ENCODE measurements at regions not wholly inside any gene's neighbourhood (a gene's known extent, or its start where the extent isn't known, plus 50 kb on each side); places are given as distances from the start of the nearest gene placed in this dataset.
"Not testable (repeated sequence)": the region's sequence is repeated elsewhere in the genome, so short reads cannot be mapped to it uniquely, and the experiment has no call there.

DNA sequence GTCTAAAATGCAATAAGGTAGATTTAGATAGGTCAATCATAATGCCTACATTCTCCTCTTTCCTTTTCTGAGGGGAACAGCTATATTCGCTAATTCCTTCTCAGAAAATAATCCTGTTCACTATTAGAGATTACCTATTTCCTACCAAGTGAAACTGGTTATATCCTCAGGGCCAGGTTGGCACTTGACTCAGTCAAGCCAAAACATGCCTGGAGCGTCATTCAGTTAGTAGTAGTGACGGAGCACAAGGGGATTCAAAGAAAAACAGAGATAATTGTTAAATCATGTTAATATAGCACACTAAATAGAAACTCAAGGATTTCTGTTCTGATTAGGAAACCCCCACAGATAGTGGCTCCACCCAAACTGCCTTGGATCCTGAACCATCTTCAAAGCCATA, 515.4 kb upstream of the PTPRD start:
- H3K27ac ChIP-seq: no peak overlapping the region
- DNase-seq (ENCODE audit: low read depth, low spot score): no peak

DNA sequence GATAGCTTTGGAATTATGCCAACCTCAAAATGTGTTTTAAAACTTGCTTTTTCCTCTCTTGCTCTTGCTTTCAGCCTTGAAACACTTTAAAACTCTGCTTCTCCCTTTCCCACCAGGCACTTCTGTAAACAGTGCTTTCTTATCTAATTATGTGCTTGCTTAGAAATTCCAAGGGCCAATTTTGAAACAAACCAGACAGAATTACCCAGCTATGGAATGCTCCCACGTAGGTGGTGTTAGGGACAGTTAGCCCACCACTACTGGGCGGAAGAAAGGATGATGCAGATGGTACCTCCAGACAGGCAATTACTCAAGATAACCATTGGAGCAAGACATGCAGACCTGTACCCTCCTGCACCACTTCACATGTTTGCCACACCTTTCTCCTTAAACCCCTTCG, 523.0 kb upstream of the PTPRD start:
- no peak for DNase-seq (ENCODE audit: low read depth, low spot score)

DNA sequence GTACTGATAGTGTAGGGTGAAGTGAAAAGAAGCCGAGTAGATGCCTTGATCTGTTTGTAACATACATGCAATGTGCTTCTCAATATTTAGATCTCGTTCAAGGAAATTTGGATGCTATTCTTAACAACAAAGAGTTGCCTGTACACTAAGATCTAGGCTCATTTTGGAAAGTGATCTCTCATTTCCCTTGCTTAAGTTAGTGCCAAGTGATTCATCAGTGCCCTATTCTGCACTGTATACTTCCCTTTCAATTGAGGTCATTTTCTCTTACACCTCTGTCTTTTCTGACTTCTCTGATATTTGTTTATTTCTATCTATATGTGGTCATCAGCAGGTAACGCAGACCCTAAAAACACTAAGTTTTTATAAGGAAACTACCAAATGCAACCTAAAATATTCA, 528.6 kb upstream of the PTPRD start:
- DNase-seq (ENCODE audit: low read depth, low spot score): no peak
- no peak overlapping the region for H3K27ac ChIP-seq

More for the DNA sequence above, 523.0 kb upstream of the PTPRD start:
- H3K27ac ChIP-seq: no peak overlapping the region

DNA sequence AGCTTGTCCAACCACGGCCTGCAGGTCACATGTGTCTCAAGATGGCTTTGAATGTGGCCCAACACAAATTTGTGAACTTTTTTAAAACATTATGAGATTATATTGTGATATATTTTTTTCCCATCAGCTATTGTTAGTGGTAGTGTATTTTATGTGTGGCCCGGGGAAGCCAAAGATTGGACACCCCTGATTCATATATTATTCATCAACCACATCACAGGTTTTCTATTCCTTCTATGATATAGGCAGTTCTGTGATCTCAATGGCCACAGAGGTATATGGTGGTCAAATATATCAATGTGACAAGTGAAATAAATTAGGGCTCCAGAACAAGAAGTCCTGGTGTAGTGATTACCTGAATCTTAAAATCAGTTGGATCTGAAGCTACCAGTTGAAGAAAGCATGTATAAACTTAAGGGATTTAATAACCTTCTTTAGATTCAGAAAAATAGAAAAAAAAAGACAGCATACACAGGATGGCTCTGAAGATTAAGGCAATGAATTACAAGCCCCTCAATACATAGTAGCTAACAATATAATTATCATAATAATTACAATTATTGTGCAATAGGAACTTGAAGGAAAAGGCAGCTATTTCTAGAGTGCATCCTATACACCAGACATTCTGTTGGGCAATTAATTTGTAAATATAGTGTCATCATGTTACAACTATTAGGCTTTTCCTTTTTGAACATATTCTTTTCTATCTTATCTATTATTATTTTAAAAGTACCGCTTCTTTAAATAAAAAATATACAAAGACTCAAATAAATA, 530.4 kb upstream of the PTPRD start:
- DNase-seq (ENCODE audit: low read depth, low spot score): no peak
- H3K27ac ChIP-seq: no peak overlapping the region

DNA sequence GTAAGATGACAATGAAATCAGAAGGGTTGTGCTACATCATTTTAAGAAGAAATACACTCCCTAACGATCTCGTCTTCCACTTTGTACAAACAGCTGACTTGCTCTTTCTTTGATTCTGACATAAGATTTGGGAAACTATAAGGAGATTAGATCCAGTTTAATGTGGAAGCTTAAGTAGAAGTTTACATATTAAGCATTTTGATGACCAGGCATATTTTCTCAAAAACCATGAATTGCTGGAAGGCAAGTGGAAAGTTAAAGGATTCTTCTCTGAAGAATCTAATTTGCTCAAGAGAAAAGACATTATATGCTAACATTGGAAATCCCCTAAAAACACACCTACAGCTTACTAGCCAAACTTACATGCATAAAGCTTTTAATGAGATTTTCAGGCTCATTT, 531.9 kb upstream of the PTPRD start:
- no peak overlapping the region for H3K27ac ChIP-seq
- no peak for DNase-seq (ENCODE audit: low read depth, low spot score)

DNA sequence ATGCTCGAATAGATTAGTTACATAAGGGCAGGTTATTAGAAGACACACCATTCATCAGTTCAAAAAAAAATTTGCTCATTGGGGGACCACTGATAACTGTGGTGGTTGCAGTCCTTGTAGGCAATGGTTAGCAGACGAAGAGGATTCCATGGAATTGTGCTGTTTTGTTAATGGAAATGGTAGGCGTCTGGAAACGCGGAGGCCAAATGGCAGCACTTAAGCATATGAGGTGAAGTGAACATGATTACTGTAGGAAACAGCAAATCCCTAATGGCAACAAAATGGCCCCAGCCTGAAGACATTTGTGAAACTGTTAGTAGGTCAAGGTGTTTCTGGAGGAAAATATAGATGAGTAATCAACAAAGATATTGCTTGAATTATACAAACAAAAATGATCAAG, 535.4 kb upstream of the PTPRD start:
- no peak overlapping the region for H3K27ac ChIP-seq
- no peak for DNase-seq (ENCODE audit: low read depth, low spot score)

DNA sequence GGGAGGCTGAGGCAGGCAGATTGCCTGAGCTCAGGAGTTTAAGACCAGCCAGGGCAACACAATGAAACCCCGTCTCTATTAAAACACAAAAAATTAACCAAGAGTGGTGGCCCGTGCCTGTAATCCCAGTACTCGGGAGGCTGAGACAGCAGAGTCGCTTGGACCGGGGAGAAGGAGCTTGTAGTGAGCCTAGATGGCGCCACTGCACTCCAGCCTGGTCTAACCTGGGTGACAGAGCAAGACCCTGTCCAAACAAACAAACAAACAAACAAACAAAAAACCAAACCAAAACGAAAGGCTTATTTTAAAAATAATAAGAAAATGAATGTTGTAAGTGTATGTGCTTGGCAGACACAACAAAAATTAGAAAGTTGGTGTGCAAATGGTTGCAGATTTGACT, 536.3 kb upstream of the PTPRD start:
- no peak overlapping the region for H3K27ac ChIP-seq
- no peak for DNase-seq (ENCODE audit: low read depth, low spot score)

DNA sequence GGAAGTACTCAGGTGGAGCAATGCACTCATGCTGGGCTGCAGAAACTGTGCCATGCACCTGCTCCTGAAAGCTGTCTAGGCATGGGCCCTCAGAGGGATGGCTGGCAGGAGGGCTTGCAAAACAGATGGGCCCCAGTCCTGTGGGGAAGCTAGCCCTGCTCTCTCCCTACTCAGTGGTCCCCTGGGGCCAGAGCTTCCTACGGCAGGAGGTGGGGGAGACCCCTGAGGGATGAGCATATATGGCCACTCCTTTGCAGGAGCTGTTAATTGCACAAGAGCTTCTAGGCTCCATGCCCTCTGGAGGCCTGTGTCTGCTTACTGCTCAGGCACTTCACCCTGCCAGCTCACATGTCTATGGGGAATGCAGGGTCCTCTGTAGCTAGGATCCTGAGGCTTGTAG, 545.3 kb upstream of the PTPRD start:
- no peak overlapping the region for H3K27ac ChIP-seq
- no peak for DNase-seq (ENCODE audit: low read depth, low spot score)

DNA sequence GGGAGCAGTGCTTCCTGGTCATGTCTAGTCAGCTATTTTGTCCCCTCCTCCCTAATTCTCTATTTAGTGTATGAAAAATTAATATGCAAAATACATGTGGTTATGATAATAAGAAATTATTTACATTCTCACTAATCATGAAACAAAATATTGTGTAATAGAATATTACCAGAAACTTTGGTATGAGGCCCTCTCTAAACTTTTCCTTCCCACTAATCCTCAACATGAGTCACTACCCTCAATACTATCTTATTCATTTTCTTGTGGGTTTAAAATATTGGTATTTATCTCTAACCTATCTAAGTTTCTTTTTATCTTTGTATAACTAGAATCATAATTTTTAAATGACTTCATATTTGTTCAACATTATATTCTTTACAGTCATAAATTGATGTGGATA, 545.9 kb upstream of the PTPRD start:
- no peak overlapping the region for H3K27ac ChIP-seq
- no peak for DNase-seq (ENCODE audit: low read depth, low spot score)

DNA sequence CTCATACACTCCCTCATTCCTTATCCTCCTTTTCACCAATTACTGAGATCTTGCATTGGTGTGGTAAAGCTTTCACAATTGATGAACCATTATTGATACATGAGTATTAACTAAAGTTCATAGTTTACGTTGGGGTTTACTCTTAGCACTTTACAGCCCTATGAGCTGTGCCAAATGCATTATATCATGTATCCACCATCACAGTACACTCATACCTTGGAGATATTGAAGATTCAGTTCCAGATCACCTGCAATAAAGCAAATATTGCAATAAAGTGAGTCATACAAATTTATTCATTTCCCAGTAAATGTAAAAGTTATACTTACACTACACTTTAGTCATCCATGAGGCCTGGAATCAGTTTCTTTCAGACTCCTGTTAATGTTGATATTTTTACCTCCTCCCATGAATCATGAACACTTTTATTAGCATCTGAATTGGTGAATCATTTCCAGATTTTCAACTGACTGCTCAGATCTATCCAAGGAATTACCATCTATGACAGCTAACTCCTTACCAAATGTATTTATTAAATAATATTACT, 546.6 kb upstream of the PTPRD start:
- no peak for DNase-seq (ENCODE audit: low read depth, low spot score)
- peak overlapping the region; percentile 4 for H3K27ac ChIP-seq

DNA sequence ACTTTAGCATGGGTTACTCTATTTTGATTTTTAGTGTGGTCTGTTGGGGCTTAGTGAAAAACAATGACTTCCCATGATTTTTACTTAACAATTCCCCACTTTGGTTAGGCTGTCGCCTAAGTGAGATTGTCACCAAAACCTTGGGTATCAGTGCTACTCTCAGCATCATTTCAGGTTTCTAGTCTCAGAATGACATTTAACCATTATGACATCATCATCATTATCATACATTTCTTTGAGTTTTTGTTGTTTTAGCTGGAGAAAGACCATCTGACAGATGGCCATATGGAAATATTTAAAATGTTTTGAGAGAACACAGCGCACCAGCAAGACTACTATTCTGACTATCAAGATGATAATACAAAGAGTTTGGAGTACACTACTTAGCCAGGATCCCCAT, 551.0 kb upstream of the PTPRD start:
- no peak overlapping the region for H3K27ac ChIP-seq
- DNase-seq (ENCODE audit: low read depth, low spot score): no peak

DNA sequence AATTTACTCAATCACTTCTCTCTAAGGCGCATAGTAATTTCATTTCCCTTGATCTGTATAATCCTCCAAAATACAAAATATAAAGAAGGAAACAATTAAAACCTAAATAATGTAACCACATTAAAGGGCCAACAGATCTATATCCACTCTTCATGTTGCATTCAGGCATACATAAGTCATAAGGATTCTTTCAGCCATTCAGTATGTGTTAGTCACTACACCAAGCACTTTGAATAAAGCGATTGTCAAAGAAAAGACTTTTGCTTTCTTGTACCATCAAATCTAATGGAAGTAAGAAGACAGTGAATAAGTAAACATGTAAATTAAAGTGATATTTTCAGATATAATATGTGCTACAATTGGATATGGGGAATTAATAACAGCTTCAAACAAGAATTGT, 569.2 kb upstream of the PTPRD start:
- DNase-seq (ENCODE audit: low read depth, low spot score): no peak

DNA sequence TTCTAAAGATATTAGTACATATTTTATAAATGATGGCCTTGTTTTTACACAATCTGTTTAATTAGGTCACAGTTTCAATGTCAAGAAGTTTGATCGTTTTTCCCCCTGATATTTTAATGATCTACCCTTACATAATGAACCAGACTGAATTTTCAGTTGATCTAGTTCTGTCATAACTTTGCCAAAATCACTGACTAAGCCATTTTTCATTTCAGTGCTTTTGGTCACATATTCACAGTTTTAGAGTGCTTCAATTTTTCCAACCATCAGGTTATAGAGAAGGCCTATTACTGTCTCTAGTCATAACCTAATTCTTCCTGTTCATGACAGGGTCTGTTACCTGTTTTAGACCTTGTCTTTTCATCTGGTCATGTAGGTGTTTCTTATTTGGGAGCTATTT, 577.9 kb upstream of the PTPRD start:
- H3K27ac ChIP-seq: no peak overlapping the region
- DNase-seq (ENCODE audit: low read depth, low spot score): no peak

More for the DNA sequence above, 569.2 kb upstream of the PTPRD start:
- no peak overlapping the region for H3K27ac ChIP-seq

DNA sequence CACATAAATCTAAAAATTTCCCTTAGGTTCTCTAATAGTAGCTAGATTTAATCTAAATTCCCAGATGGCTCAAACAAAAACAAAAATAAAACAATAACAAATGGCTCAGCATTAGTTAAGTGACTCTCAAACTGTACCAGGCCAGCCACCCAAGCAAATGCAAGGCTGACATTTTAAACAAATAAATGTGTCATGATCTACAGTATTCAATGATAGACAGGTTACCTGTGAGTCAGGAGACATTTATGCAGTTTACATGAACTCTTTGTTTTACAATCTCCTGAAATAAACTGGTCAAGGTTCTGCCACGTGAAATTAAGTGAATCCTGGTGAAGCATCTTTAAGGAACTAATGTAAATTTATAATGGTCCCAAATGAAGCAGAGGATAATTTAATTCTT, 580.2 kb upstream of the PTPRD start:
- no peak overlapping the region for H3K27ac ChIP-seq
- no peak for DNase-seq (ENCODE audit: low read depth, low spot score)

DNA sequence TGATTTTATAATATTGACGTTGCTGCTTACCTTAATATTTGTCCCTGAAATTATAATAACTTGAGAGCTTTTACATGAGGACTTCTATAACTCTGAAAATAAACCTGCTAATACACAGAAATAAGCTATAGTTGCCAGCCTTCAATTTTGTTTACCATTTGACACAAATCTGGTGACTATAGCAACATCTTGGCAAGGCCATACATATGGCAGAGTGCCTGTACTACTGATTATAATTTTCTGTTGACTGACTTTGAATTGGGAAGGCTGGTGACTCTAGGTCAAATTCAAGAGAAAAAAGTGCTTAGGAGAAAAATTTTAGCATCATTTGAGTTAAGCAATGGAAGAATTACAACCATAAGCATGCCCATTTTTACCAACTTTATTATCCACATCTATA, 581.4 kb upstream of the PTPRD start:
- H3K27ac ChIP-seq: no peak overlapping the region
- DNase-seq (ENCODE audit: low read depth, low spot score): no peak

DNA sequence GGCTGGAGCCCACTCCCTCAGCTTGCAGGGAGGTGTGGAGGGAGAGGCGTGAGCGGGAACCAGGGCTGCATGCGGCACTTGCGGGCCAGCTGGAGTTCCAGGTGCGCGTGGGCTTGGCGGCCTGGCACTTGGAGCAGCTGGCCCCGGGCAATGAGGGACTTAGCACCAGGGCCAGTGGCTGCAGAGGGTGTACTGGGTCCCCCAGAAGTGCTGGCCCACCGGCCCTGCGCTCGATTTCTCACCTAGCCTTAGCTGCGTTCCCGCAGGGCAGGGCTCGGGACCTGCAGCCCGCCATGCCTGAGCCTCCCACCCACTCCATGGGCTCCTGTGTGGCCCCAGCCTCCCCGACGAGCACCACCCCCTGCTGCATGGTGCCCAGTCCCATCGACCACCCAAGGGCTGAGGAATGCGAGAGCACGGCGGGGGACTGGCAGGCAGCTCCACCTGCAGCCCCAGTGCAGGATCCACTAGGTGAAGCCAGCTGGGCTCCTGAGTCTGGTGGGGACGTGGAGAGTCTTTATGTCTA, 584.1 kb upstream of the PTPRD start:
- H3K27ac ChIP-seq; DNase-seq (ENCODE audit: low read depth, low spot score): not testable (repeated sequence)

DNA sequence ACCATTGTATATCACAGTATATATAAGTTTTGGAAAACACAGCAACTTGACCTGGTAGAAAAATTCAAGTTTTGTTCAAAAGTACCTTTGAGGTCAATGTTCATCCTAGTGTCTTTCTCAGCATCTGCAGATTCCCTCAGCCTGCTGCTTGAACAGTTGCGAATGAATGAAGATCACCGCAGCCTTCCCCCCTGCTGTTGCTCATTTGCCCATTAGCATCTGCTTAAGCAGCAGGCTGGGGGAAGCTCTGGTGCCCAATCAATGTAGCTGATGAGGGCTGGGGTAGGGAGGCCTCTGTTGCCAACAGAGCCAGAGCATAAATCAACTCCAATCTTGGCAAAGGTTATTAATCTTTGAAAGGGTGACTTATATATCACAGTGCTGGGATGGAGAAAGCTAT, 586.5 kb upstream of the PTPRD start:
- H3K27ac ChIP-seq: no peak overlapping the region
- DNase-seq (ENCODE audit: low read depth, low spot score): no peak

DNA sequence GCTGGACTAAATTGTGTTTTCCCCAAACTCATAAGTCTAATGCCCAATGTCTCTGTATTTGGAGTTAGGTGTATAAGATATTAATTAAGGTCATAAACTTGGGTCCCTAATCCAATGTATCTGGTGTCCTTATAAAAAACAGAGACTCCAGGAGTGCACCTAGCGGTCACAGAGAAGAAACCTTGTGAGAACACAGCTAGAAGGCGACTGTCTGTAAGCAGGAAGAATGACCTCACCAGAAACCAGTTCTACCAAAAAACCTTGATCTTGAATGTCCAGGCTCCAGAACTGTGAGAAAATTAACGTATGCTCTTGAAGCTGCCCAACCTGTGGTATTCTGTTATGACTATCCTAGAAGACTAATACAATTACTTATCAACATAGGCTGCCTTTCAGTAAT, 591.7 kb upstream of the PTPRD start:
- no peak overlapping the region for H3K27ac ChIP-seq
- DNase-seq (ENCODE audit: low read depth, low spot score): no peak

DNA sequence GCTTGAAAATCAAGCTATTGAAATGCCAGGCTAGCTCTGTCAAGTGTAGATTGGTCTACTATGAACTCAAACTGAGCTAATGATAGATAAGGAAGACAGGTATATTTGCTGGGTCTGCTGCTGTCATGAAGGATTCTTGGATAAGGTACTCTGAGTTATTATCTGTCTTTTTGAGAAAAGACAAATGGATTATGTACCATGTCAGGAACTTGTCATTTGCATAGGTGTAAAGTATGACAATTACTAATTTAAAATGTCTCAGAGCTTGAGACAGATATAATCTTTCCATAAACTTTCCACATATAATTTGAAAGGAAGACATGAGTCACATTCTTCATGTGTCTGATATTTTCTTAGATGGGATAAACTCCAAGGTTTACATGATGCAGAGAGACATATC, 594.1 kb upstream of the PTPRD start:
- DNase-seq (ENCODE audit: low read depth, low spot score): no peak
- H3K27ac ChIP-seq: no peak overlapping the region

DNA sequence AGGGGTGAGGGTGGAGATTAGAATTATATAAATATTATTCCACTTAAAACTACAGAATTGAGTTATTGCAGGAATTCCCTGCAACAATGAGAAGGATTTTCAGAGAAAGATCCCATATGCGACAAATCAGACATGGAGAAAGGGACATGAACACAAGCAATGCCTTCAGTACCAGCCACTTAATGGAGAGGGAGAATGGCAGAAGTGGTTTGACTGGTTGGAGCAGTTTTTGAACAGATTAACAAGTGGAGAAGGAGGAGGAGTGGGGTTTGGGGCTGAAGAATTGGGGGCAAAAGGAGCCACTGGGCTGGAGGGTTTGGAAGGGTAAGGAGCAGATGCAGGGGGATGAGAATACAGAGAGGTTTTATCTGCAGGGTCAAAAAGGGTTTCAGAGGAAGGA, 620.9 kb upstream of the PTPRD start:
- H3K27ac ChIP-seq: no peak overlapping the region
- no peak for DNase-seq (ENCODE audit: low read depth, low spot score)

DNA sequence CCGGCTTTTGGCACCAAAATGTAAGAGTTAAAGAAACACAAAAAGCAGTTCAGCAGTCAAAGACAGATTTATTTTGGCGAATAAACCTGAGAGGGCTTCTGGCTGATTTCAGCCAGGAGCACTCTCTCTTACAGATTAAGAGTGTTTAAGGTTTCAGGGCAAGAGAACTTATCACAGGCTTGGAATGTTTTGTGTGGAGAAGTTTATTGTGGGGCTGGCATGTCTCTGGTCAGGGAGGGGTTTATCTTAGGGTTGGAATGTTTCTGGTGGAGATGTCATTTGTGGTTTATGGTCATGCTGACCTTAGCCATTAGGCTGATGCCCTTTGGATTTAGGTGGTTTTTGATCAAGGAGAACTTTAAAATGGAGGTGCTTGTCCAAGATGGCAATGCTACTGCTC, 622.3 kb upstream of the PTPRD start:
- no peak overlapping the region for H3K27ac ChIP-seq
- DNase-seq (ENCODE audit: low read depth, low spot score): no peak

DNA sequence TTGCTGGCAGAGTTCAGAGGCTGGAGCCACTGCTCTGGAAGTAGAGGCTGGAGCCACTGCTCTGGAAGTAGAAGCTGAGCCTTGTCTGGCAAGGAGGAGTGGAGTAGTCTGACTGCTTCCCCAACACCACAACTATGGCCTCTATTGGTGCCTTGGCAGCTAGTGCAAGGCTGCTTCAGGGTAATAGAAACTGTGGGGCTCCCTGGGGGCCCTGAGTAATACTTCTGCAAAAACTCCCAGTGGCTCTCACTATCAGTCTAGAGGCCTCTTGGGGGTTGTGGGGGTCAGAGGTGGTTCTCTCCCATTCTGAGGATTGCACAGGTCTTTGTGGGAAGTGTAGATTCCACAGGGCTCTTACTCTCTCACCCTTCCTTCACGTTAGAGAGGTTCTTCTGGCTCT, 629.0 kb upstream of the PTPRD start:
- no peak for DNase-seq (ENCODE audit: low read depth, low spot score)
- no peak overlapping the region for H3K27ac ChIP-seq

Measured in epithelial cell of prostate (primary cell).